Keratinocyte (primary cell): ENCODE measurements at regions not wholly inside any gene's neighbourhood (a gene's known extent, or its start where the extent isn't known, plus 50 kb on each side); places are given as distances from the start of the nearest gene placed in this dataset.

Source experiments
- EZH2 ChIP-seq: IDR thresholded peaks from one replicate; pipeline ENCODE4 v1.6.1; 2012; ENCODE audit warnings: inconsistent platforms, mild to moderate bottlenecking, low read length, moderate library complexity
- TF ChIP-seq, protein P1 (sequence below), 3 experiments: IDR thresholded peaks in 1 of 3; conservative IDR thresholded peaks in 1 of 3; optimal IDR thresholded peaks in 1 of 3; 2 replicates in 2 of 3; 3 replicates in 1 of 3; pipeline versions ENCODE3 to v1.5.1; 2011; ENCODE audit warnings: low read length in 3 of 3, mild to moderate bottlenecking in 3 of 3, moderate library complexity in 2 of 3, control low read depth in 1 of 3, inconsistent platforms in 1 of 3; ENCODE audit not compliant: insufficient read depth in 2 of 3; ENCODE audit errors: extremely low read depth in 1 of 3

DNA sequence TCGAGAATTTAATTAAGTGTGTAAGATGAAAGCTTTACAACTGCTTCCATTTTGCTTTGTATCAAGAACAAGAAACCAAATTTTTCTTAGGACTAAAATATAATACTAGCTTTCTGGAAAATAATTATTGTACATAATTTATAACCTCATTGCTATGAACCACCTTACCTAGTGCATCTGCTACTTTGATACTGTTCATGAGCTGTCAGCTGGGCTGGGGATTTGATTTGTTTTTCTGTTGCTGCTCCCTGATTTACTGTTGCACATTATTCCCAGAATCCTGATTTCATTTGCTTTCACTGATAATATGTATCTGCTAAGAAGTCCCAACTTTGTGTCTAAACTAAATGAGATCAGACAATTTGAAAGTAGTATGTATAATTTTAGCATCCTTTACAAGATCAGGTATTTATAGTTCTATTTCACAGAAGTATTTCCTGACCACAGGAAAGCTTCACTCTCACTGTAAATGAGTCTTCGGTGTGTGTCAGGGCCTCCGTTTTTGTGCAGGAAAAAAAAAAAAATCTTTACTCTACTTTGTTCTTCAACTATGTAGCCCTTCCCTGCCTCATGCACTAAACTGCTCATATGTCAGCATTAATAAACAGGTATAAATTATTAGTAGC, 105.6 kb upstream of the CCDC150 start:
- TF ChIP-seq, protein P1, sequence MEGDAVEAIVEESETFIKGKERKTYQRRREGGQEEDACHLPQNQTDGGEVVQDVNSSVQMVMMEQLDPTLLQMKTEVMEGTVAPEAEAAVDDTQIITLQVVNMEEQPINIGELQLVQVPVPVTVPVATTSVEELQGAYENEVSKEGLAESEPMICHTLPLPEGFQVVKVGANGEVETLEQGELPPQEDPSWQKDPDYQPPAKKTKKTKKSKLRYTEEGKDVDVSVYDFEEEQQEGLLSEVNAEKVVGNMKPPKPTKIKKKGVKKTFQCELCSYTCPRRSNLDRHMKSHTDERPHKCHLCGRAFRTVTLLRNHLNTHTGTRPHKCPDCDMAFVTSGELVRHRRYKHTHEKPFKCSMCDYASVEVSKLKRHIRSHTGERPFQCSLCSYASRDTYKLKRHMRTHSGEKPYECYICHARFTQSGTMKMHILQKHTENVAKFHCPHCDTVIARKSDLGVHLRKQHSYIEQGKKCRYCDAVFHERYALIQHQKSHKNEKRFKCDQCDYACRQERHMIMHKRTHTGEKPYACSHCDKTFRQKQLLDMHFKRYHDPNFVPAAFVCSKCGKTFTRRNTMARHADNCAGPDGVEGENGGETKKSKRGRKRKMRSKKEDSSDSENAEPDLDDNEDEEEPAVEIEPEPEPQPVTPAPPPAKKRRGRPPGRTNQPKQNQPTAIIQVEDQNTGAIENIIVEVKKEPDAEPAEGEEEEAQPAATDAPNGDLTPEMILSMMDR (optimal IDR thresholded peaks at IDR 0.05 in 1 of 3, IDR thresholded peaks at IDR 0.05 in 1 of 3, conservative IDR thresholded peaks at IDR 0.05 in 1 of 3; ENCODE audit: extremely low read depth in 1 of 3, insufficient read depth in 2 of 3, low read length in 3 of 3), result no peak
- TF ChIP-seq EZH2, result no peak
